ENCODE measurements at regions not wholly inside any gene's neighbourhood (a gene's known extent, or its start where the extent isn't known, plus 50 kb on each side); places are given as distances from the start of the nearest gene placed in this dataset.

DNA sequence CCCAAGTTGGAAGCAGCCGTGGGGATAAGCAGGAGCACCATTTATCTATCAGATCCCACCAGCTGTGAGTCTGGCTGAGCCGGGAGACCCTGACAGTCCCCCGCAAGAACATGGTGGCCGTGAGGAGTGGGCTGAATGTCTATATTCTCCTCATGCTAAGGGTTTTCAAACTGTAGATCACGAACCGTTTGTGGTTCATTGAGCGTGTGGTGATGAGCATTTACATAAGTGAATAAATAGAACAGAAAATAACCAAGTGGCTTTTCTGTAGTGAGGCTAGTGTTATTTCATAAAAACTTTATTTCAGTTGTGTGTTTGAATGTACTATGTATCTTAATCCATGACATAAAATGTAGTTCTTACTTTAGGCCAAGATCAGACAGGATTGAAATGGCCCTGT lies 190.2 kb upstream of the APCDD1 start:
- no peaks in the 10 kb centered on the region for H3K9me3 ChIP-seq (ENCODE audit: low read depth, low read length)
- no peak for DNase-seq (ENCODE audit: low read depth, low spot score)
- no peak overlapping the region for H3K27ac ChIP-seq
- no peaks in the 10 kb centered on the region for H3K36me3 ChIP-seq (ENCODE audit: insufficient read depth, low read length)
- H3K9ac ChIP-seq (ENCODE audit: insufficient read length), result no peak overlapping the region
- no peak overlapping the region for H3K4me3 ChIP-seq
- TF ChIP-seq EZH2 (IDR thresholded peaks at IDR 0.05) (no peak), FOXP2 (optimal IDR thresholded peaks at IDR 0.05; ENCODE audit: control extremely low read depth, extremely low read length, insufficient read depth) (no peak), POLR2AphosphoS5 (IDR thresholded peaks at IDR 0.05; ENCODE audit: borderline replicate concordance, low read depth, low read length) (no peak)

- Histone ChIP-seq H3K9me3 (ENCODE audit: low read depth, low read length) (no peaks in the 10 kb centered on the region), H3K36me3 (ENCODE audit: insufficient read depth, low read length) (no peaks in the 10 kb centered on the region), H3K4me3 (no peak overlapping the region), H3K9ac (ENCODE audit: insufficient read length) (no peak overlapping the region), H3K27ac (no peak overlapping the region)
- DNase-seq (ENCODE audit: low read depth, low spot score), result no peak
- no peak for TF ChIP-seq EZH2 (IDR thresholded peaks at IDR 0.05)
- no peak for TF ChIP-seq POLR2AphosphoS5 (IDR thresholded peaks at IDR 0.05; ENCODE audit: borderline replicate concordance, low read depth, low read length)
- no peak for TF ChIP-seq FOXP2 (optimal IDR thresholded peaks at IDR 0.05; ENCODE audit: control extremely low read depth, extremely low read length, insufficient read depth)
Measured at GRCh38 chr18:10265560-10266333, 188.7 kb upstream of the APCDD1 start.

- TF ChIP-seq FOXP2 (optimal IDR thresholded peaks at IDR 0.05; ENCODE audit: control extremely low read depth, extremely low read length, insufficient read depth), result no peak
- TF ChIP-seq POLR2AphosphoS5 (IDR thresholded peaks at IDR 0.05; ENCODE audit: borderline replicate concordance, low read depth, low read length), result no peak
- no peak for TF ChIP-seq EZH2 (IDR thresholded peaks at IDR 0.05)
- Histone ChIP-seq H3K36me3 (ENCODE audit: insufficient read depth, low read length) (no peaks in the 10 kb centered on the region), H3K9ac (ENCODE audit: insufficient read length) (no peak overlapping the region), H3K4me3 (no peak overlapping the region), H3K27ac (no peak overlapping the region), H3K9me3 (ENCODE audit: low read depth, low read length) (no peaks in the 10 kb centered on the region)
- DNase-seq (ENCODE audit: low read depth, low spot score), result no peak
Measured at GRCh38 chr18:10266334-10266590, 188.2 kb upstream of the APCDD1 start.

- TF ChIP-seq EZH2 (IDR thresholded peaks at IDR 0.05) (no peak), FOXP2 (optimal IDR thresholded peaks at IDR 0.05; ENCODE audit: control extremely low read depth, extremely low read length, insufficient read depth) (no peak), POLR2AphosphoS5 (IDR thresholded peaks at IDR 0.05; ENCODE audit: borderline replicate concordance, low read depth, low read length) (no peak)
Measured at GRCh38 chr18:10269261-10269660, 185.2 kb upstream of the APCDD1 start.

GRCh38 chr18:10270151-10270571 lies 184.3 kb upstream of the APCDD1 start:
- no peaks in the 10 kb centered on the region for H3K36me3 ChIP-seq (ENCODE audit: insufficient read depth, low read length)
- no peaks in the 10 kb centered on the region for H3K9me3 ChIP-seq (ENCODE audit: low read depth, low read length)
- no peak overlapping the region for H3K9ac ChIP-seq (ENCODE audit: insufficient read length)
- TF ChIP-seq EZH2 (IDR thresholded peaks at IDR 0.05), result no peak
- TF ChIP-seq FOXP2 (optimal IDR thresholded peaks at IDR 0.05; ENCODE audit: control extremely low read depth, extremely low read length, insufficient read depth), result no peak
- TF ChIP-seq POLR2AphosphoS5 (IDR thresholded peaks at IDR 0.05; ENCODE audit: borderline replicate concordance, low read depth, low read length), result no peak
- no peak overlapping the region for H3K4me3 ChIP-seq
- H3K27ac ChIP-seq, result no peak overlapping the region
- no peak for DNase-seq (ENCODE audit: low read depth, low spot score)

More at GRCh38 chr18:10269261-10269660, 185.2 kb upstream of the APCDD1 start:
- Histone ChIP-seq H3K27ac (no peak overlapping the region), H3K9ac (ENCODE audit: insufficient read length) (no peak overlapping the region), H3K36me3 (ENCODE audit: insufficient read depth, low read length) (no peaks in the 10 kb centered on the region), H3K9me3 (ENCODE audit: low read depth, low read length) (no peaks in the 10 kb centered on the region), H3K4me3 (no peak overlapping the region)
- DNase-seq (ENCODE audit: low read depth, low spot score), result no peak

GRCh38 chr18:10271481-10271880 lies 183.0 kb upstream of the APCDD1 start:
- TF ChIP-seq POLR2AphosphoS5 (IDR thresholded peaks at IDR 0.05; ENCODE audit: borderline replicate concordance, low read depth, low read length) (no peak), EZH2 (IDR thresholded peaks at IDR 0.05) (no peak), FOXP2 (optimal IDR thresholded peaks at IDR 0.05; ENCODE audit: control extremely low read depth, extremely low read length, insufficient read depth) (no peak)
- Histone ChIP-seq H3K4me3 (no peak overlapping the region), H3K9ac (ENCODE audit: insufficient read length) (no peak overlapping the region), H3K27ac (no peak overlapping the region), H3K9me3 (ENCODE audit: low read depth, low read length) (no peaks in the 10 kb centered on the region), H3K36me3 (ENCODE audit: insufficient read depth, low read length) (no peaks in the 10 kb centered on the region)
- DNase-seq (ENCODE audit: low read depth, low spot score), result no peak

DNA sequence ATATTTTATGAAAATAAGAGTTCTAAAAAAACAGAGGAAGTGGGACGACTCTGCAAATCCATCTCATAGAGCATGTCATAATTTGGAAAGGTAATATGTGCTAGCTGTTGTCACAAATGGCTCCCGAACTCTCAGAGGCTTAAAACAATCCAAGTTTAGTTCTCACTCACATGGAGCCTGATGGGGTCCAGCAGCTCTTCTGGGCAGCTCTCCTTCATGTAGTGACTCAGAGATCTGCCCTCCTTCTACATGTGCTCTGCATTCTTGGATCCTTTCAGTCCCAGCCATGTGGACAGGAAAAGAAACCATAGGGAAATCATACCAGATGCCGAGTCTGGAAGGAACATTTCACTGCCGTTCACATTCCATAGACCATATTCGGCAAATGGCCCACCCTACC lies 180.1 kb upstream of the APCDD1 start:
- H3K9ac ChIP-seq (ENCODE audit: insufficient read length), result no peak overlapping the region
- TF ChIP-seq POLR2AphosphoS5 (IDR thresholded peaks at IDR 0.05; ENCODE audit: borderline replicate concordance, low read depth, low read length), result no peak
- no peak for TF ChIP-seq FOXP2 (optimal IDR thresholded peaks at IDR 0.05; ENCODE audit: control extremely low read depth, extremely low read length, insufficient read depth)
- no peak for TF ChIP-seq EZH2 (IDR thresholded peaks at IDR 0.05)
- H3K27ac ChIP-seq, result no peak overlapping the region
- DNase-seq (ENCODE audit: low read depth, low spot score), result no peak
- no peaks in the 10 kb centered on the region for H3K9me3 ChIP-seq (ENCODE audit: low read depth, low read length)
- H3K36me3 ChIP-seq (ENCODE audit: insufficient read depth, low read length), result no peaks in the 10 kb centered on the region
- H3K4me3 ChIP-seq, result no peak overlapping the region

DNA sequence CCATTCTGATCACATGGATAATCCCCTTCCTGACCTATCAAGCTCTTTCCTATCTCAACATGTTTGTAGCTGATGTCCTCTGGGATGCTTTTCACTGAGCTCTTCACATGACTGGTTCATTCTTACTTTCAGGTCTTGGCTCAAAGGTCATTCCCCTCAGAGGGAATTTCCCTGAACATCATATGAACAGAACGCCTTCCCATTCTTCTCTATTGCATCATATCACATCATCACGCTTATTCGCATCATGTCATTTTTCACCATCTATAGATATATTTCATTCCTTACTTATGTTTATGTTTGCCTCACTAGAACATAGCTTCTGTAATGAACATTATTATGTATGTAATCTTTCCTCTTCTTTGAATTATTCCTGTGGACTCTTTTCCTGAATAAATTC lies 178.9 kb upstream of the APCDD1 start:
- Histone ChIP-seq H3K36me3 (ENCODE audit: insufficient read depth, low read length) (no peaks in the 10 kb centered on the region), H3K4me3 (no peak overlapping the region), H3K9ac (ENCODE audit: insufficient read length) (no peak overlapping the region), H3K9me3 (ENCODE audit: low read depth, low read length) (no peaks in the 10 kb centered on the region), H3K27ac (no peak overlapping the region)
- no peak for DNase-seq (ENCODE audit: low read depth, low spot score)
- TF ChIP-seq POLR2AphosphoS5 (IDR thresholded peaks at IDR 0.05; ENCODE audit: borderline replicate concordance, low read depth, low read length) (no peak), FOXP2 (optimal IDR thresholded peaks at IDR 0.05; ENCODE audit: control extremely low read depth, extremely low read length, insufficient read depth) (no peak), EZH2 (IDR thresholded peaks at IDR 0.05) (no peak)

GRCh38 chr18:10278265-10278664 lies 176.2 kb upstream of the APCDD1 start:
- Histone ChIP-seq H3K9me3 (ENCODE audit: low read depth, low read length) (no peaks in the 10 kb centered on the region), H3K4me3 (no peak overlapping the region), H3K36me3 (ENCODE audit: insufficient read depth, low read length) (no peaks in the 10 kb centered on the region), H3K9ac (ENCODE audit: insufficient read length) (no peak overlapping the region), H3K27ac (no peak overlapping the region)
- DNase-seq (ENCODE audit: low read depth, low spot score), result no peak
- TF ChIP-seq POLR2AphosphoS5 (IDR thresholded peaks at IDR 0.05; ENCODE audit: borderline replicate concordance, low read depth, low read length) (no peak), FOXP2 (optimal IDR thresholded peaks at IDR 0.05; ENCODE audit: control extremely low read depth, extremely low read length, insufficient read depth) (no peak), EZH2 (IDR thresholded peaks at IDR 0.05) (no peak)
